CD14-positive monocyte (primary cell): ENCODE measurements at regions not wholly inside any gene's neighbourhood (a gene's known extent, or its start where the extent isn't known, plus 50 kb on each side); places are given as distances from the start of the nearest gene placed in this dataset.

Source experiments
- DNase-seq, 3 donors: peaks; one replicate each; pipeline ENCODE4 v3.0.0-alpha.2; 2011 to 2022
- H2AFZ ChIP-seq: 2 replicates; pipeline ENCODE4 v1.6.0; 2012; ENCODE audit warnings: mild to moderate bottlenecking, low read depth, low read length, inconsistent platforms; ENCODE audit not compliant: insufficient read depth, poor library complexity, severe bottlenecking
- H3K27ac ChIP-seq, 2 donors: 1 replicate in 1 of 2; 2 replicates in 1 of 2; pipeline ENCODE4 v1.5.1; 2012 to 2013; ENCODE audit warnings: low read length in 2 of 2, control low read depth in 1 of 2, inconsistent platforms in 1 of 2, low read depth in 1 of 2, mild to moderate bottlenecking in 1 of 2
- H3K27me3 ChIP-seq, 2 donors: one replicate each; pipeline versions ENCODE4 v1.6.0 to v1.6.1; 2011 to 2013; ENCODE audit warnings: low read length in 2 of 2; ENCODE audit not compliant: control insufficient read depth in 2 of 2, insufficient read depth in 2 of 2
- H3K36me3 ChIP-seq, 2 donors: replicated peaks in 1 of 2; 1 replicate in 1 of 2; 2 replicates in 1 of 2; pipeline versions ENCODE4 v1.5.1 to v1.6.1; 2012 to 2013; ENCODE audit warnings: low read length in 2 of 2, control low read depth in 1 of 2, inconsistent platforms in 1 of 2, mild to moderate bottlenecking in 1 of 2; ENCODE audit not compliant: insufficient read depth in 2 of 2, control insufficient read depth in 1 of 2
- H3K4me1 ChIP-seq, 2 donors: 1 replicate in 1 of 2; 2 replicates in 1 of 2; pipeline versions ENCODE4 v1.5.1 to v1.6.1; 2012 to 2013; ENCODE audit warnings: low read length in 2 of 2, control low read depth in 1 of 2, inconsistent platforms in 1 of 2, mild to moderate bottlenecking in 1 of 2, moderate library complexity in 1 of 2; ENCODE audit not compliant: insufficient read depth in 2 of 2, control insufficient read depth in 1 of 2
- H3K4me2 ChIP-seq: replicated peaks from 2 replicates; pipeline ENCODE3; 2012; ENCODE audit warnings: low read length, moderate library complexity, mild to moderate bottlenecking; ENCODE audit not compliant: poor library complexity, severe bottlenecking; ENCODE audit errors: extremely low read depth
- H3K4me3 ChIP-seq, 3 experiments: fragments of 200-600 bp in 1 of 3; sonication (generic) in 1 of 3; replicated peaks in 1 of 3; 1 replicate in 2 of 3; 2 replicates in 1 of 3; pipeline ENCODE4 v1.5.1; 2011 to 2013; ENCODE audit warnings: low read length in 3 of 3, mild to moderate bottlenecking in 3 of 3, control low read depth in 2 of 3, low read depth in 2 of 3, inconsistent platforms in 1 of 3, moderate library complexity in 1 of 3
- H3K79me2 ChIP-seq: 2 replicates; pipeline ENCODE4 v1.6.0; 2012; ENCODE audit warnings: mild to moderate bottlenecking, control low read depth, inconsistent platforms, low read length, moderate library complexity; ENCODE audit not compliant: insufficient read depth
- H3K9ac ChIP-seq: 2 replicates; pipeline ENCODE4 v1.6.0; 2017; ENCODE audit warnings: low read length, mild to moderate bottlenecking; ENCODE audit not compliant: insufficient read depth, poor library complexity, severe bottlenecking
- H3K9me3 ChIP-seq, 2 donors: replicated peaks in 1 of 2; 1 replicate in 1 of 2; 2 replicates in 1 of 2; pipeline versions ENCODE4 v1.5.1 to v1.6.1; 2012 to 2013; ENCODE audit warnings: low read length in 2 of 2, control low read depth in 1 of 2; ENCODE audit not compliant: control insufficient read depth in 1 of 2, insufficient read depth in 1 of 2
- H4K20me1 ChIP-seq: 2 replicates; pipeline ENCODE4 v1.6.0; 2012; ENCODE audit warnings: mild to moderate bottlenecking, low read length, control low read depth, moderate library complexity; ENCODE audit not compliant: insufficient read depth
- H3K27ac Mint-ChIP-seq, 7 donors: one replicate each; pipeline ENCODE4 v1.8.0; 2020; ENCODE audit warnings: mild to moderate bottlenecking in 7 of 7, mixed read lengths in 7 of 7, moderate library complexity in 6 of 7, inconsistent platforms in 2 of 7
- H3K27me3 Mint-ChIP-seq, 3 donors: one replicate each; pipeline ENCODE4 v1.8.0; 2021 to 2022; ENCODE audit warnings: low read depth in 3 of 3, mild to moderate bottlenecking in 3 of 3, mixed read lengths in 3 of 3, moderate library complexity in 3 of 3, inconsistent platforms in 1 of 3
- H3K36me3 Mint-ChIP-seq, 2 donors: one replicate each; pipeline ENCODE4 v1.8.0; 2020; ENCODE audit warnings: mixed read lengths in 2 of 2, inconsistent platforms in 1 of 2, mild to moderate bottlenecking in 1 of 2
- H3K4me1 Mint-ChIP-seq: one replicate; pipeline ENCODE4 v1.8.0; 2020; ENCODE audit warnings: mild to moderate bottlenecking, mixed read lengths
- H3K4me3 Mint-ChIP-seq, 2 donors: one replicate each; pipeline ENCODE4 v1.8.0; 2020; ENCODE audit warnings: mild to moderate bottlenecking in 2 of 2, mixed read lengths in 2 of 2, moderate library complexity in 1 of 2
- H3K9me3 Mint-ChIP-seq, 7 donors: one replicate each; pipeline ENCODE4 v1.8.0; 2020 to 2022; ENCODE audit warnings: mixed read lengths in 7 of 7, mild to moderate bottlenecking in 6 of 7, moderate library complexity in 6 of 7, inconsistent platforms in 2 of 7
- WGBS: methylation state at CpG from one replicate; pipeline ENCODE4 v1.1.5; 2013; ENCODE audit warnings: missing lambda C conversion rate; ENCODE audit not compliant: insufficient coverage; 5-methylcytosine and 5-hydroxymethylcytosine counted together
- intact Hi-C, 2 donors: fragments of 100-400 bp; cut with micrococcal nuclease; formaldehyde crosslinking; loops; one replicate each; pipeline versions ENCODE4 v1.15.0 to v1.15.1; 2023
- TF ChIP-seq, protein P1 (sequence below): fragments of 200-600 bp; IDR thresholded peaks from one replicate; pipeline ENCODE4 v1.8.0; 2022; ENCODE audit warnings: antibody characterized with exemption, mild to moderate bottlenecking

DNA sequence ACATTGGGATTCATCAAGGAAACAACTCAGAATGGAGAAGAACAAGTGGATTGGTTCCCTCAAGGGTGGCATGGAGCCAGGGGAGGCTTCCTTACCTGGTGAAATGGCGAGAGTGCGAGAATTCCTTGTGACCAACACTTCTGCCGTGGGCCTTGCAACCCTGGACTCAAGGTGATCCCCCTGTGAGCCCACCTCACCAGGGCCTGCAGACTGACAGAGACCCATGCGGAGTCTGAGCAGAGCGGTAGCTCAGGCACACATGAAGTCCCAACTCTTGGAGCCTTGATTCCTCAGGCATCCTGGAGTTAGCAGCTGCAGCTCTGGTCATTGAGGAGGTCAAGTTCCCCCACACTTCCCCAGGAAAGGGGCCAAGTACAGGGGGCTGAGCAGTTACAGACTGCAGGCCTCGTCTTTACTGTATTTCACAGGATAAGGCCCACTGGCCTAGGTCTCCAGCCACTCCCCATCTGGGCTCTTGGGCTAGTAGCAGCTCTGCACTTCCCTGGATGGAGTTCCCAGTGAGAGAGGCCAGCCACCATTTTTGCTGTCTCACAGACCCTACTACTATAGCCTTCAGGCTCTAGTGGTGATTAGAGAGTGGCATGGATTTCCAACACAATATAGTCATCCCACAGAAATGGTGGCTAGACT, 269.5 kb upstream of the DCBLD2 start:
- 88% methylated on average over 6 of the region's 6 CpGs for WGBS
- H3K9me3 Mint-ChIP-seq, result peaks cover 0 to 1% (median 0%) of the 10 kb centered on the region in 7 donors
- no peak overlapping the region for H3K4me2 ChIP-seq
- no peaks in the 10 kb centered on the region for H3K4me1 Mint-ChIP-seq
- no peaks in the 10 kb centered on the region for H3K27me3 Mint-ChIP-seq
- H3K9me3 ChIP-seq, result no peaks in the 10 kb centered on the region
- H3K36me3 ChIP-seq, result no peaks in the 10 kb centered on the region
- H2AFZ ChIP-seq, result no peak overlapping the region
- H4K20me1 ChIP-seq, result no peaks in the 10 kb centered on the region
- no peaks in the 10 kb centered on the region for H3K36me3 Mint-ChIP-seq
- H3K79me2 ChIP-seq, result no peaks in the 10 kb centered on the region
- no peak overlapping the region for H3K27ac Mint-ChIP-seq
- no peak overlapping the region for H3K4me3 Mint-ChIP-seq
- no peak overlapping the region for H3K9ac ChIP-seq
- H3K27me3 ChIP-seq, result no peaks in the 10 kb centered on the region
- TF ChIP-seq, protein P1, sequence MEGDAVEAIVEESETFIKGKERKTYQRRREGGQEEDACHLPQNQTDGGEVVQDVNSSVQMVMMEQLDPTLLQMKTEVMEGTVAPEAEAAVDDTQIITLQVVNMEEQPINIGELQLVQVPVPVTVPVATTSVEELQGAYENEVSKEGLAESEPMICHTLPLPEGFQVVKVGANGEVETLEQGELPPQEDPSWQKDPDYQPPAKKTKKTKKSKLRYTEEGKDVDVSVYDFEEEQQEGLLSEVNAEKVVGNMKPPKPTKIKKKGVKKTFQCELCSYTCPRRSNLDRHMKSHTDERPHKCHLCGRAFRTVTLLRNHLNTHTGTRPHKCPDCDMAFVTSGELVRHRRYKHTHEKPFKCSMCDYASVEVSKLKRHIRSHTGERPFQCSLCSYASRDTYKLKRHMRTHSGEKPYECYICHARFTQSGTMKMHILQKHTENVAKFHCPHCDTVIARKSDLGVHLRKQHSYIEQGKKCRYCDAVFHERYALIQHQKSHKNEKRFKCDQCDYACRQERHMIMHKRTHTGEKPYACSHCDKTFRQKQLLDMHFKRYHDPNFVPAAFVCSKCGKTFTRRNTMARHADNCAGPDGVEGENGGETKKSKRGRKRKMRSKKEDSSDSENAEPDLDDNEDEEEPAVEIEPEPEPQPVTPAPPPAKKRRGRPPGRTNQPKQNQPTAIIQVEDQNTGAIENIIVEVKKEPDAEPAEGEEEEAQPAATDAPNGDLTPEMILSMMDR, result no peak
- H3K4me3 ChIP-seq, result no peak overlapping the region
- intact Hi-C loops, result no loop called here
- DNase-seq, result no peak
- no peak overlapping the region for H3K27ac ChIP-seq
- no peaks in the 10 kb centered on the region for H3K4me1 ChIP-seq

DNA sequence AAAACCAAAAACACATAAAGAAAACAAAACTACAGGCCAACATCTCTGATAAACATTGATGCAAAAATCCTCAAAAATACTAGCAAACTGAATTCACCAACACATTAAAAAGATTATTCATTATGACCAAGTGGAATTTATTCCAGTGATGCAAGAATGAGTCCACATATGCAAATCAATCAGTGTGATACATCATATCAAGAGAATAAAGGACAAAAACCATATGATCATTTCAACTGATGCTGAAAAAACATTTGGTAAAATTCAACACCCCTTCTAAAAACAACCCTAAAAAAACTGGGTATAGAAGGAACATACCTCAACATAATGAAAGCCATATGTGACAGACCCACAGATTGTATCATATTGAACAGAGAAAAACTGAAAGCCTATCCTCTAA, 265.6 kb upstream of the DCBLD2 start:
- H3K4me1 Mint-ChIP-seq, result no peaks in the 10 kb centered on the region
- H3K9me3 Mint-ChIP-seq, result peaks cover 0 to 2% (median 0%) of the 10 kb centered on the region in 7 donors
- Histone ChIP-seq H2AFZ (no peak overlapping the region), H3K4me2 (no peak overlapping the region), H3K4me3 (no peak overlapping the region), H3K27me3 (no peaks in the 10 kb centered on the region), H3K79me2 (no peaks in the 10 kb centered on the region), H3K4me1 (no peaks in the 10 kb centered on the region), H4K20me1 (no peaks in the 10 kb centered on the region), H3K9me3 (no peaks in the 10 kb centered on the region), H3K36me3 (no peaks in the 10 kb centered on the region), H3K27ac (no peak overlapping the region), H3K9ac (no peak overlapping the region)
- H3K4me3 Mint-ChIP-seq, result no peak overlapping the region
- no peak overlapping the region for H3K27ac Mint-ChIP-seq
- H3K36me3 Mint-ChIP-seq, result no peaks in the 10 kb centered on the region
- TF ChIP-seq, protein P1, result no peak
- no peaks in the 10 kb centered on the region for H3K27me3 Mint-ChIP-seq
- DNase-seq, result no peak
- intact Hi-C loops, result no loop called here
